Germinal center (tissue), 1 donor: ENCODE measurements at regions not wholly inside any gene's neighbourhood (a gene's known extent, or its start where the extent isn't known, plus 50 kb on each side); places are given as distances from the start of the nearest gene placed in this dataset.

Source experiments
- DNase-seq: peaks from one replicate; pipeline ENCODE4 v3.0.0; 2012; ENCODE audit warnings: mixed read lengths, low spot score

GRCh38 chr5:125006011-125006685, 259.7 kb upstream of the ZNF608 start:
- peak; percentile 54 for DNase-seq

DNA sequence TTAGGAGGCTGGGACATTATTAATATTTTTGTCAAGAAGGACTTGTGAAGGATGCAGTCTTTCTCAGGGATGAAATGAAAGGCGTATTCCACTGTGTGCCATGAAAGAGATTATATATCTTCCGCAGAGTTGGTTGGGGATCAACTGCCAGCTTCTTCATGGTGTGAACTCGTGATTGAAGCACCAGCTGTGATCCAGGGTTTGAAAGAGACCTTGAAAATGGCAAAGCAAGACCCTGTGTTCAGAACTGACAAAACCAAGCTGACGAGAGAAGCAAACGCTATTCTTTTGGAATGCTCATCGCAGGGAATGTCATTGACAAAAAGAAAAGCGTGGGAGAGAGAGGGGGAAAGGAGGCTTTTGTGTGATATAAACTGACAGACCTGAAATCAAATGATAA, 263.9 kb upstream of the ZNF608 start:
- no peak for DNase-seq

DNA sequence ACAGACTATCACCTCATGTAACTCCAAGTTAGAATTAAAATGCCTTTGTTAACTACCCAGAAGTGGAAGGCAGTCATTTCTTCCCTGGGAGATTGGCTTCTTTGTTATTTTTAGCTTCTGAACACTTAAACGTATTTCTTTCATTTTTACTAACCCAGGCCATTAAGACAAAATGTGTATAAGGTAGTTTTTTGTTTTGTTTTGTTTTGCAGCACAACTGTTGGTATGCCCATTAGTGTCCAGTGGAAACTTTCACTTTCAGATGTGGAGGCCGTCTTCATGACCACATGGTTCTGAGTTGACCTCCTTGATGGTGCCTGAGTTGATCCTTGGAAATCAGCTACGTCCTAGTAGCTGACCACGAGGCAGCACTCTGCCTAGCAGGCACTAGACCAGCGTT, 264.6 kb upstream of the ZNF608 start:
- no peak for DNase-seq

DNA sequence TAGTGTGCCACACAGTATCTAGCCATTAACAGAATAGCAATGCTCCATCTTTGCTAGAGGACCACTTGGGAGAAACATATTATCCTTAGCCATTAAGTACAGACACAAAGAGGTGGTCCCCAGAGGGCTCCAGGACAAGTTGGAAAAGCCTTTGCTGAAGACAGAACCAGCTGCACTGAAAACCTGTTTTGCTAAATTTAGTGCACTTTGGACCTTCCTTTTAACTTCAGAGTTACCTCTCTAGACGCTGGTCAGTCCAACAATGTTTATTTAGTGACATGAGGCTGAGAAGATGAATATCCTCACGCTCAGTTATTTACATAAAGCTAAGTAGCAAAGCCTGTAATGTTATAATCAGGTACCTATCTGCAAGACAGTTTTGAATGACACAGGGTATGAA, 265.0 kb upstream of the ZNF608 start:
- DNase-seq, result no peak

DNA sequence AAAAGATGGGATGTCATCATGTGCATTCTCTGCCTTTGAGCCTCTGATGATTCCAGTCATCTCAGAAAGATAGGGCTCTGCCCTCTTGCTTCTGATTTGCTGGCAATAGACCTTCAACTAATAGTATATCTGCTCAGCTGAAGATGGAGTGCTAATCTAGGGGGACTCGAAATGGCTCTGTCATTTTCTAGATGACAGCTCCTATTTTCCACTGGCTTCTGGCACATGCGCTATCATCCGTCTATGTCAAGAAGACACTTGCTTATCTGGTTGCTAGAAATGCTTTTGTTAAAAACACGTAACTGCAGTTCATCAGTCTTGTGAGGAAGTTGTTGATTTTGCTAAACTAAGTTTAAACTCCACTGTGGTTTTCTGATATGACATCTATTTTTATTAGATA, 265.5 kb upstream of the ZNF608 start:
- DNase-seq, result peak; percentile 16

GRCh38 chr5:125012727-125013451, 266.4 kb upstream of the ZNF608 start:
- no peak for DNase-seq

- DNase-seq, result no peak
Observed at GRCh38 chr5:125014202-125014601, 267.8 kb upstream of the ZNF608 start.

DNA sequence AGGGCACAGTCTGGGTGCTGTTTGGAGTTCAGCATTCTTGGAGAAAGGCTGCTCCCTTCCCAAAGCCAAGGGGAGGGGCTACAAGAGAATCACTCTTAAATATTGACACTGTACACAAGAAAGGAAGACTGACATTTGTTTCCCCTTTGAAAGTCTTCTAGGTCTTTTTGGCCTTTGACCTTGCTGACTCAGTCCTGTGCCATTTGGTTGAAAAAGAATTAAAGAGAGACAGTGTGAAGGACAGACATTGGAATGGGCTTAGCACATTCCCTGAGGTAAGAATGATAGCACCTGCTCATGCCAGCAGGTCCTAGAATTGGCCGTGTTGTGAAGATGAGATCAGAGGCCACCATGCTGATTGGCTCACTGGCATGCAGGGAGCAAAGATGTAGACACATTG, 271.4 kb upstream of the ZNF608 start:
- no peak for DNase-seq

GRCh38 chr5:125023673-125024072, 277.2 kb upstream of the ZNF608 start:
- no peak for DNase-seq

DNA sequence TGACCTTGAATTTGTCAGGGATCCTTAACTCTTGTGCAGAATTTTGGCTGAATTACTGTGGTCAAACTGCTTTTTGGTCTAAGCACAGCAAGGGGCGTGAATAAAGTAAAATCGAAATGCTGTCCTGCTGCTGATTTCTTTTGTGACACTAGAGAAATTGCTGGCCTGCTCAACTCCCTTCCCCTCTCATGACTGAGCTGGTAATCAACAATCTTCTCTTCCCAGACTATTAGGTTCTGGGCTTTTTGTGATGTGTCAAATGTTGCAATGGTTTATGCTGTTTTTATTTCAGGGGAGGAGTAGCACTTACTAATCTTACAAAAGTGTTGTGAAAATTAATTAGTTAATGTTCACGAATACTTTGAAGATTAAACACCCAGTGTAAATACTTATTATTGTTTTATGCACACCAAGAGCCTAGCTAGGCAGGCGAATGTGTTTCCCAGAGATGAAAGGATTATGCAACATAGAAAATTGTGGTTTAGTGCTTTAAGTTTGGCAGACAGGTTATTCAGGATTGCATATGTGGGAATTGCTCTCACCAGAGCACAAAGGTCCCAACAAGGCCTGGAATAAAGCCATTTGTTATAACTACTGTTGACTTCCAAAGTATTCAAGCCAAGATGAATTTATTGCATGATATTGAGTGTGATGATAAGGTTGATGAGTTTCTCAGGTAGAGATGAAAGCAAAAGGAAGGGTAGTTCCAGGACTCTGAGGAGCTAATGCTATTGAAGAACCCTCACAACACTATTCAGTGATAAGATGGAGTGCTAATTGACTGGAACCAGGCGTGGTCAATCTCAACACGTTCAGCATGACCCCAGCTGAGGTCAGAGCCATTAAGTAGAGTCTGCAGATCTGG, 280.7 kb upstream of the ZNF608 start:
- DNase-seq, result no peak

- DNase-seq, result no peak
Observed at GRCh38 chr5:125032286-125032685, 285.8 kb upstream of the ZNF608 start.

DNA sequence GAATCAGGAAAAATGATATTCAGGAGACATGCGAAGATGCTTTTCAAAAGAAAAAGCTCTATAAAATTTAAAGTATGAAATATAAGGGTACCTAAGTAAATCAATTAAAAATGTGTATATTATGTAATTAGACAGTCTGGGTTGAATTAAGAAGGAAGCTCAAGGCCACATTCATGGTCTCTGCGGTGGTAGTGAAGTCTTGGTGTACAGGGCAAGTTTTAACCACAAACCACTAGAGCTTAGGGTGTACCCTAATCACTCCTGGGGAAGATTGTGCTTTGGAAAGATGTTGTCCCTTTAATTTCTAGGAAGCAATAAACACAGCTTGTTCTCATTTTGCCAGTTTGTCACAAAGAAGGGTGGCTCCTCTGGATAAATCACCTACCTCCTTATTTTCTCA, 287.2 kb upstream of the ZNF608 start:
- DNase-seq, result no peak

DNA sequence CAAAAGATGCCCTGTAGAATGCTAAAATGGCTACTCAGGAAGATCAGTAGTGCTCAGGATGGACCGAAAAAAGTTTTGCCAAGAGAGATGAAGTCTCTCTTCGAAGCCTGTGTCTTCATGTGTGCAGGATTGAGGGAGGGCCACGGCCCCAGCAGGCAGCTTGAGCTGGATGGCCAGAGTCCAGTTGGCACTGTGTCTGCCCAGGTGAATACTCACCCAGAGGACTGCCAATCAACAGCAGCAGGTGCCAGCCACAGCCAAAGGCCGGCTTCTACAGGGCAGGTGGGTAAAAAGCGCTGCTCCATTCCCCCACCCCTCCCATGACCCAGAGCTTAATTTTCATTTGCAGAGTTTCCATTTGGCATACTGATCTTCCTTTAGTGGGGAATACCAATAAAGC, 287.9 kb upstream of the ZNF608 start:
- no peak for DNase-seq

DNA sequence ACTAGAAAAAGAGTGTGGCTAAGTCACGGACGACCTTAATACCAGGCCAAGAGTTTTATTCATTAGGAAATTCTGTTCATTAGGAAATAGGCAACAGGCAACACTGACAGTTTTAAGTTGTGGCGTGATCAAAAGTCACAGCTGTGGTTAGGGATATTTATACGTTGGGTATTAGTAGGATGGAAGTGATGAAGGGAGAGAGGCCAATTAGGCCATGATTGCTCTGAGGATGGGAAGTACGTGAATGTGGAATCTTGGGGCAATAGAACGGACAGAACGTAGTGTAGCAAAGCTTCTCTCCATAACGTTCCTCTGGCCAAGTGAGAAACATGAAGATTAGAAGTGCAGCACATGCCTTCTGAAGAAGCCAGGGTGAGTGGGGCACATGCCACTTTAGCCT, 290.1 kb upstream of the ZNF608 start:
- no peak for DNase-seq

GRCh38 chr5:125037020-125037419, 290.6 kb upstream of the ZNF608 start:
- peak; percentile 59 for DNase-seq

DNA sequence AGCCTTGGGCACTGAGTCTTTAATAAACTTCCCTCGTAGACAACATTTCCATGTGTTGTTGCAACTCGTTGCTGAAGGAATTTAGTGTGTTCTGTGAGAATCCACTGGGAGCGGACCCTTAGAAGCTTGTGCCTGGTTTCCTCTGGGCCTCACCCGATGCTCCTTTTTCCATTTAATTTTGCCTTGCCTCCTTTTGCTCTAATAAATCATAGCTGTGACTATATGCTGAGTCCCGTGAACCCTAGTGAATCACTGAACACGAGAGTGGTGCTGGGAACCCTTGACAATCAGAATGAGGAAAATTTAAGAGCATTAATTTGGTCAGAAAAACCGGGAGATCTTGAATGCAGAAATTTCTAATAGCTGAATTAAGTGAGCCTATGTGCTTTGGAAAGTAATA, 291.1 kb upstream of the ZNF608 start:
- DNase-seq, result no peak

DNA sequence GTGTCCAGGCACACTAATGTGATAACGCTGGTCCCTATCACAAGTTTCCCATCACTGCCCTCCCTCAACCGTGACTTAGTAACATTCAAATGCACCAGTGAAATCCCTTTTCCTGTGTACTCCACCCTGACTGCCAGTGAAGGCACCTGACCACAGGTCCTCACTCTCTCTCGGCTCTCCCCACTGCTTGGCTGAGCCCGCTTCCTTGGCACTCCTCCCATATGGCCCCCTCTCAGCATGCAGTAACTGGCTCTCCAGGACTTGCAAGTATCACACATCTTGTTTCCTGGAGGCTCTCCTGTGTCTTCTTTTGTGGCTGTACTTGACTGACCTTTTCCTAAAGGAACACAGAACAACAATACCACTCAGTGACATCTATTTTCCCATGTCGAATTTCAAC, 292.0 kb upstream of the ZNF608 start:
- DNase-seq, result peak; percentile 38

DNA sequence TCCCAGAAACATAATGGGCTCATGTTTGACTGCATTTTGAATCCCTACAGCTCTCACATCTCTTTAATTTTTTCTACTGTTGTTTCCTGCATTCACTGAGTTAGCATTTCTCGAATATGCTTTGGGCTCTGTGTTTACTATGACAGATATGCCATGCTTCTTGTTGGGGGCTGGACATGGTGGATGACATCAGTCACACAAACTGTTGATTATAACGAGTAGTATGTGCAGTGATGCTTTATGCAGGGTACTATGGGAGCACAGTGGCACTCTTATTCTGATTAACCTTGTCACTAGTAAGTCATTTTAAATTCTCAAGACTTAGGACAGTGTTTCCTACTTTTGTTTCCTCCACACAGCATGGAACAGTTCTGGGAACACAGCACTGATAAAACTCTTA, 295.4 kb upstream of the ZNF608 start:
- DNase-seq, result no peak

DNA sequence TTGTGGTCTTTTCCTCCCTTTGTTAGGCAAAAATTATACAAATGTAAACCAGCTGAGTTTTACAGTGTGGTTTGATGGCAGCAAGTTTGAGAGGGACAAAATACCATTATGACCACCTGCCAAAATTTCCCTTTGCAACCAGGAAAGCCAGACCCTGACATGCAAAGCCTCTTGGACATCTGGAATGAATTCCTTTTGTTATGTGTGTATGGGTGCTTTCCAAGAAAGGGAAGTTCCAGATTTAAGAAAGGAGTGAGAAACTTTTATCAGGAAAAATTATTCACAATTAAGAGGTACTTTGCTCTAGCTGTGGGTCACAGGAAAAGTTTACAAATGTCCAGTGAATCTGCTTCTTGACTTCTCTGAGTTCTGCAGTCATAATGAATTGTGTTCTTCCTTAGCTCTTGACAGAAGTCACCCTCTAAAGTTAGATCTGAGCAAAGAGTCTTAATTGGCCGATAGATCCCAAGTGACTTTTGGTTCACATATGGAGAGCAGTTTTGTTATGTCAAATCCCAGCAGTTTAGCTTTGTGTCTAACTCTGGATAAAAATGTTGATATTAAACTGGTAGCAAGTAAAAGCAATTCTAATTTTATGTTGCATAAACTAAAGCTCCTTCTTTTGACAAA, 295.9 kb upstream of the ZNF608 start:
- DNase-seq, result no peak

DNA sequence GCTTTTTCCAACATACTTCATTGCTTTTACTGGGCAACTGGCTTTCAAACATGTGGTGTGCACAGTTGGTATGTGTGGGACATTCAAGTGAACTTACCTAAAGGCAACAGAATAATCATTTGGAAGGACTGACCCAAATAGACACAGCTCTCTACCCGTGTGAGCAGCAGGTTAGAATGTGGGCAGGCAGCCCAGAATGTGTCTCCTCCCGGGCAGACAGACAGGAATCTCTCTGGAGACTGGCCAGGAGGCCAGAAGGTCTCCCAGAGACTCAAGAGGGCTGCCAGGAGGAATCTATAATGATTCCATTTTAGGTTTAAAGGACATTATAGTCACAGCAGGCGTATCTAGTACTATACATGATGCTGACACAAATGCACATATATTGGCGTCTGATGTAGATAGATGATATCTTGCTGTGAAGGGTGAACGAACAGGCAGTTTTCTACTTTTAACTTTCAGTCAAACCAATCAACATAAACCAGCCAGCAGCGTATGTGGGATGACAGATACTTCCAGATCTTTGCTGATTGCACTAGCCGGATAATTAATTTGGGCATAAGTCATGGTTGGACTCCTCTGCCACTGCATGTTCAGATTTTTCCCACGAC, 297.4 kb upstream of the ZNF608 start:
- no peak for DNase-seq

GRCh38 chr5:125044491-125045282, 298.2 kb upstream of the ZNF608 start:
- no peak for DNase-seq
